ENCODE measurements at regions not wholly inside any gene's neighbourhood (a gene's known extent, or its start where the extent isn't known, plus 50 kb on each side); places are given as distances from the start of the nearest gene placed in this dataset.
"Not testable (repeated sequence)": the region's sequence is repeated elsewhere in the genome, so short reads cannot be mapped to it uniquely, and the experiment has no call there.

GRCh38 chr2:138274421-138275291 lies 226.9 kb upstream of the SPOPL start:
- DNase-seq, result no peak

- no peak for DNase-seq
Measured at GRCh38 chr2:138275292-138275690, 226.3 kb upstream of the SPOPL start.

- DNase-seq, result no peak
Measured at GRCh38 chr2:138275881-138276280, 225.7 kb upstream of the SPOPL start.

- no peak for DNase-seq
Measured at GRCh38 chr2:138276339-138276738, 225.2 kb upstream of the SPOPL start.

- no peak for DNase-seq
Measured at GRCh38 chr2:138277062-138277461, 224.5 kb upstream of the SPOPL start.

GRCh38 chr2:138279871-138280270 lies 221.7 kb upstream of the SPOPL start:
- no peak for DNase-seq

- DNase-seq, result peak; percentile 33
Measured at GRCh38 chr2:138280999-138281695, 220.4 kb upstream of the SPOPL start.

- DNase-seq, result no peak
Measured at GRCh38 chr2:138282014-138282672, 219.4 kb upstream of the SPOPL start.

- no peak for DNase-seq
Measured at GRCh38 chr2:138291805-138292204, 209.8 kb upstream of the SPOPL start.

GRCh38 chr2:138293045-138293444 lies 208.5 kb upstream of the SPOPL start:
- no peak for DNase-seq

- DNase-seq, result no peak
Measured at GRCh38 chr2:138293549-138293948, 208.0 kb upstream of the SPOPL start.

GRCh38 chr2:138294451-138294850 lies 207.1 kb upstream of the SPOPL start:
- no peak for DNase-seq

GRCh38 chr2:138296365-138296764 lies 205.2 kb upstream of the SPOPL start:
- no peak for DNase-seq

GRCh38 chr2:138298120-138298814 lies 203.3 kb upstream of the SPOPL start:
- no peak for DNase-seq

- DNase-seq, result no peak
Measured at GRCh38 chr2:138298900-138299299, 202.7 kb upstream of the SPOPL start.

GRCh38 chr2:138306626-138307025 lies 194.9 kb upstream of the SPOPL start:
- DNase-seq, result no peak

GRCh38 chr2:138307099-138307498 lies 194.5 kb upstream of the SPOPL start:
- no peak for DNase-seq

- DNase-seq, result no peak
Measured at GRCh38 chr2:138309760-138310159, 191.8 kb upstream of the SPOPL start.

GRCh38 chr2:138312061-138312460 lies 189.5 kb upstream of the SPOPL start:
- DNase-seq, result no peak

- not testable (repeated sequence) for DNase-seq
Measured at GRCh38 chr2:138315619-138316018, 186.0 kb upstream of the SPOPL start.

- DNase-seq, result no peak
Measured at GRCh38 chr2:138319616-138320015, 182.0 kb upstream of the SPOPL start.

GRCh38 chr2:138321458-138321857 lies 180.1 kb upstream of the SPOPL start:
- peak; percentile 20 for DNase-seq
